Bronchial epithelial cell (primary cell): ENCODE measurements at regions not wholly inside any gene's neighbourhood (a gene's known extent, or its start where the extent isn't known, plus 50 kb on each side); places are given as distances from the start of the nearest gene placed in this dataset.
"Not testable (repeated sequence)": the region's sequence is repeated elsewhere in the genome, so short reads cannot be mapped to it uniquely, and the experiment has no call there.

Experiments used
- DNase-seq: peaks from one replicate; pipeline ENCODE4 v3.0.0-alpha.2; 2010; ENCODE audit warnings: low read depth
- FAIRE-seq: peaks from 2 replicates; lab custom pipeline; 2011; peaks lifted over from hg19 to GRCh38; lab: Jason Lieb, UNC
- H3K27me3 ChIP-seq: 2 replicates; pipeline ENCODE4 v1.5.1; 2011; ENCODE audit warnings: low read length; ENCODE audit not compliant: control insufficient read depth, insufficient read depth
- H3K36me3 ChIP-seq: 2 replicates; pipeline ENCODE4 v1.5.1; 2011; ENCODE audit warnings: low read length; ENCODE audit not compliant: control insufficient read depth, insufficient read depth
- H3K4me3 ChIP-seq: 2 replicates; pipeline ENCODE4 v1.5.1; 2011; ENCODE audit warnings: mild to moderate bottlenecking, low read depth, low read length, control low read depth
- TF ChIP-seq, protein P1 (sequence below): IDR thresholded peaks from 2 replicates; pipeline ENCODE4 v1.5.1; 2011; ENCODE audit warnings: mild to moderate bottlenecking, moderate library complexity, low read length, control low read depth, inconsistent platforms; ENCODE audit not compliant: insufficient read depth, severe bottlenecking

DNA sequence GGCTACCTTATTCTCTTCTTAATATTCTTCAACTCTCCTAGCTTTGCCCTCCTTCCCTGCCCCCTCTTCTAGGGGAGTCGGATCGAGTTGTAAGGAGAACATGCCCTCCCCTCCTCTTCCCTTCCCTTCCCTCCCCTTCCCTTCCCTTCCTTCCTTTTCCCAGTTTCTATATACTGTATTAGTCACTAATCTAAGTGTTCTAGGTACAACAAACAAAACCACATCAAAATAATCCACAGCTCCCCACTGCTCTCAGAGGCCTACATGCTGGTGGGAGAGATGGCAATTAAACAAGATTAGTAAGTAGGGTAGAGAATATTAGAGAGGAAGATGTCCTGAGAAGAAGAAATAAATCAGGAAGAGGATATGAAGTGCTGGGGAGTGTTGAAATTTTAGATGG is 119.9 kb upstream of the PZP start:
- DNase-seq (no peak), FAIRE-seq (no peak)
- TF ChIP-seq, protein P1, sequence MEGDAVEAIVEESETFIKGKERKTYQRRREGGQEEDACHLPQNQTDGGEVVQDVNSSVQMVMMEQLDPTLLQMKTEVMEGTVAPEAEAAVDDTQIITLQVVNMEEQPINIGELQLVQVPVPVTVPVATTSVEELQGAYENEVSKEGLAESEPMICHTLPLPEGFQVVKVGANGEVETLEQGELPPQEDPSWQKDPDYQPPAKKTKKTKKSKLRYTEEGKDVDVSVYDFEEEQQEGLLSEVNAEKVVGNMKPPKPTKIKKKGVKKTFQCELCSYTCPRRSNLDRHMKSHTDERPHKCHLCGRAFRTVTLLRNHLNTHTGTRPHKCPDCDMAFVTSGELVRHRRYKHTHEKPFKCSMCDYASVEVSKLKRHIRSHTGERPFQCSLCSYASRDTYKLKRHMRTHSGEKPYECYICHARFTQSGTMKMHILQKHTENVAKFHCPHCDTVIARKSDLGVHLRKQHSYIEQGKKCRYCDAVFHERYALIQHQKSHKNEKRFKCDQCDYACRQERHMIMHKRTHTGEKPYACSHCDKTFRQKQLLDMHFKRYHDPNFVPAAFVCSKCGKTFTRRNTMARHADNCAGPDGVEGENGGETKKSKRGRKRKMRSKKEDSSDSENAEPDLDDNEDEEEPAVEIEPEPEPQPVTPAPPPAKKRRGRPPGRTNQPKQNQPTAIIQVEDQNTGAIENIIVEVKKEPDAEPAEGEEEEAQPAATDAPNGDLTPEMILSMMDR, result no peak
- Histone ChIP-seq H3K36me3 (no peaks in the 10 kb centered on the region), H3K27me3 (no peaks in the 10 kb centered on the region), H3K4me3 (no peak overlapping the region)

DNA sequence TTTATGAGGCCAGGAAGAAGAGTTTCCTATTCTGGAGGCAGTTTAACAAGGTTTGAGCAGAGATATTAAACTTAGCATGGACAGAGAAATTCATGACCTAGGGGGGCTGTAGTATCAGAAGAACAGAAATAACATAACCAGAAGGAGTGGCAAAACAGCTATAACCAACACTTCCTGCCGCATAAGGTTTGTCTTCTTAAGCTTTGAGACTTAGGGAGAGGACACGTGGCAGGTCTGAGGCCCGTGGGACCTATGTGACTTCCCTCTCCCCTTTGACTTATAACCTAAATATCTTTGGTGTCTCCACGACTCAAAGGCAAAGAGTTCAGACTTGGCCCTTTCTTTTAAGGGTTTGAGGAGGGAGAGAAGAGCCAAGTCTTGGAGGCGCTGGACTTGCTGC is 119.1 kb upstream of the PZP start:
- no peak for FAIRE-seq

DNA sequence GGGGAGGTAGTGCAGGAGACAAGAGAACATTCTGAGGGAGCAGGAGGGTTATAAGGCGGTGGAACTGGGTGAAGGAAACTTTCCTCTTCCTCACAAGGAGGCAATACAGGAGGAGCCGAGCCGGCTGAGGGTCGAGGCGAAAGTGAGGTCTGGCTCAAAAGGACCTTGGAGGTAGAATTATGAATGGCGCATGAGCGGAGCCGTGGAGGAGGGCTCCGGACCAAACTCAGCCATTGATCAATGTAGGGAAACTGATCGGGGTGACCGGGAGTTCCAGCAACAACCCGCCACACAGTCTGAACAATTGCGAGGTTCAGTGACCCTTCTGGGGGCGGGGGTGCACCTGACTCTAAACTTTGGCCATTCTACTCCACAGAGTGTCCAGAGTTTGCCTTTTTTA is 118.7 kb upstream of the PZP start:
- not testable (repeated sequence) for H3K36me3 ChIP-seq, FAIRE-seq, H3K4me3 ChIP-seq

More for the DNA sequence above, 119.1 kb upstream of the PZP start:
- Histone ChIP-seq H3K4me3 (no peak overlapping the region), H3K27me3 (no peaks in the 10 kb centered on the region), H3K36me3 (no peaks in the 10 kb centered on the region)
- DNase-seq, result no peak
- TF ChIP-seq, protein P1, result no peak

DNA sequence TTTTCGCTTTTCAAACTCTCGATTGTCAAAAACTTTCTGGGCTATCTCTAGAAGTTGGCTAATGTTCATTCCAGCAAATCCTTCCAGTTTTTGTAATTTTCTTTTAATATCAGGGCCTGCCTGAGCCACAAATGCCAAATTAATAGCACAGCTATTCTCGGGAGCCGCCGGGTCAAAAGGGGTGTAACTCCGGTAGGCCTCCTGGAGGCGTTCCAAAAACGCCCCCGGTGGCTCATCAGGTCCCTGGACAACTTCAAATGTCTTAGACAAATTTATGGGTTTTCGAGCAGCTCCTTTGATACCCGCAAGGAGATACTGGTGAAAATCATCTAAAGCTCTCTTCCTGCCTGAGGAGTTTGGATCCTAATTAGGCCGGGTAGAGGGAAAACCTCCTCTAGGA is 117.9 kb upstream of the PZP start:
- TF ChIP-seq, protein P1, result no peak
- no peaks in the 10 kb centered on the region for H3K27me3 ChIP-seq
- H3K4me3 ChIP-seq, result no peak overlapping the region

More for the DNA sequence above, 118.7 kb upstream of the PZP start:
- not testable (repeated sequence) for DNase-seq, H3K27me3 ChIP-seq

DNA sequence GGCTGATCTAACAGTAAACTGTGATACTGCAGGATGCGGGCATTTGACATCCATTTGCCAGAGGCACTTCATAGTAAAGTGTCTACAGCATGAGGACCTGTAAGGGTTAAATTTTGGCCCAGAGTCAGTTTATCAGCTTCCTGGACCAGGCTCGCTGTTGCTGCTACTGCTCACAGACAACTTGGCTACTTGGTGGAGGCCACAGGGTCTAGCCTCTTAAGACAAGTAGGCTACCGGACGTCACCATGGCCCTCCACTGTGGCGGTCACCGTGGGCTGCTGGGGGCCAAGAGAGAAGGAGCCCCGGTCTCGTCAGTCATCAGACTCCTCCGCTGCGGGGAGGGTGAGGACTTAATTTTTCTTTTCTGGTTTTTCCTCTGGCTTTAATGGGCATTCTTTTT is 117.3 kb upstream of the PZP start:
- TF ChIP-seq, protein P1, result no peak
- FAIRE-seq (no peak), DNase-seq (no peak)
- H3K36me3 ChIP-seq, result no peaks in the 10 kb centered on the region
- no peaks in the 10 kb centered on the region for H3K27me3 ChIP-seq
- no peak overlapping the region for H3K4me3 ChIP-seq

More for the DNA sequence above, 117.9 kb upstream of the PZP start:
- DNase-seq (no peak), FAIRE-seq (no peak)
- no peaks in the 10 kb centered on the region for H3K36me3 ChIP-seq

DNA sequence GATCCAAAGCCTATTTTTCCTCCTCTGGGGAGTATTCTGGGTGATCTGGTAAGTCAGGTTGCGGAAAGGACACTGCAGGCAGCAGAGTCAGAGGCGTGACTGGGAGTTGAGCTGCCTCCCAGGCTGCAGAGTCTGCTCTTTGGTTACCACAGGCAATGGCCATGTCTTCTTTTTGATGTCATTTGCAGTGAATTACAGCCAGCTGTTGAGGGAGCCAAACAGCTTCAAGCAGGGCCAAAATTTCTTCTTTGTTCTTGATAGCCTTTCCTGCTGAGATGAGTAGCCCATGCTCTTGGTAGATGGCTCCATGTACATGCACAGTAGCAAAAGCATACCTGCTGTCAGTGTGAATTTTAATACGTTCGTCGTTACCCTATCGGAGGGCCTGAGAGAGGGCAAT is 116.6 kb upstream of the PZP start:
- no peaks in the 10 kb centered on the region for H3K36me3 ChIP-seq
- no peak overlapping the region for H3K4me3 ChIP-seq
- DNase-seq (no peak), FAIRE-seq (no peak)
- TF ChIP-seq, protein P1, result no peak
- no peaks in the 10 kb centered on the region for H3K27me3 ChIP-seq
